GM18858 (cell line): ENCODE measurements at regions not wholly inside any gene's neighbourhood (a gene's known extent, or its start where the extent isn't known, plus 50 kb on each side); places are given as distances from the start of the nearest gene placed in this dataset.
"Not testable (repeated sequence)": the region's sequence is repeated elsewhere in the genome, so short reads cannot be mapped to it uniquely, and the experiment has no call there.

ENCODE experiments used
- ATAC-seq: cut with Tn5 transposase; IDR thresholded peaks from one replicate; pipeline ENCODE4 v1.9.1; 2021; ENCODE audit not compliant: unreplicated experiment

DNA sequence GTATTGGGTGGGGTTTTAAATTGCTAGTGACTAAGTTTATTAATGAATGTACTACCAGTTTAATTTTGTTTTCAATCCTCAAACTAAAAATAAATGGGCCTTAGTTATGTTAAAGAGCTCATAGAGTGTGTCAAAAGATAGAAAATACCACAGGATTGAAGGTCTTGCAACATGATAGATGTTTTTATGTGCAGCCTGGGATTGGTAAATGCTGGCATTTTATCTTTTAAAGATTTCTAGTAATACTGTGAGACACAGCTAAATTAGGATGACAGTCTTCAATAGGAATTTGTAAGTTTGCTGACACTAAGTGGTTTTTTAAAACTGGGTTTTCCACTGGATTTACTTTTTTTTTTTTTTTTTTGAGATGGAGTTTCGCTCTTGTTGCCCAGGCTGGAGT, 122.3 kb downstream of the HAUS1 start:
- no peak for ATAC-seq

DNA sequence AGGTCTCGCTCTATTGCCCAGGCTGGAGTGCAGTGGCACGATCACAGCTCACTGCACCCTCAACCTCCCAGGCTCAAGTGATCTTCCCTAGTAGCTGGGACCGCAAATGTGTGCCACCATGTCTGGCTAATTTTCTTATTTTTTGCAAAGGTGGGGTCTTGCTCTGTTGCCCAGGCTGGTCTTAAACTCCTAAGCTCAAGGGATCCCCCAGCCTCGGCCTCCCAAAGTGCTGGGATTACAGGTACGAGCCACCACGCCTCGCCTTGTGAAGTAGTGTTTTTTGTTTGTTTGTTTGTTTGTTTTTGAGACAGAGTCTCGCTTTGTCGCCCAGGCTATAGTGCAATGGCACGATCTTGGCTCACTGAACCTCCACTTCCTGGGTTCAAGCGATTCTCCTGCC, 125.5 kb downstream of the HAUS1 start:
- not testable (repeated sequence) for ATAC-seq

DNA sequence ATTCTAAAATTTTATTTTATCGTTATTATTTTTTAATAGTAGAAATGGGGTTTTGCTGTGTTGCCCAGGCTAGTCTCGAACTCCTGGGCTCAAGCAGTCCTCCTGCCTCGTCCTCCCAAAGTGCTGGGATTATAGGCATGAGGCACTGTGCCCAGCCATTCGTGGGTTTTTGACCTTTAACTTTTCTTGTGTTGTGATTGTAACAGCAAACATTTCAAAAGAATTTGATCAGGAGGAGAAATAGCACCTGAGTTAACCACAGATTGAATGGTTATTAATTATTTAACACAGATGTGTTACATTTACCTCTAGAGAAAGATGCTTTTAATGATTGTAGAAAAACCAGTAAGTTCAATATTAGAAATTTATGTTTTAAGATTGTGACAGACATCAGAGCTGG, 132.0 kb downstream of the HAUS1 start:
- ATAC-seq = no peak

DNA sequence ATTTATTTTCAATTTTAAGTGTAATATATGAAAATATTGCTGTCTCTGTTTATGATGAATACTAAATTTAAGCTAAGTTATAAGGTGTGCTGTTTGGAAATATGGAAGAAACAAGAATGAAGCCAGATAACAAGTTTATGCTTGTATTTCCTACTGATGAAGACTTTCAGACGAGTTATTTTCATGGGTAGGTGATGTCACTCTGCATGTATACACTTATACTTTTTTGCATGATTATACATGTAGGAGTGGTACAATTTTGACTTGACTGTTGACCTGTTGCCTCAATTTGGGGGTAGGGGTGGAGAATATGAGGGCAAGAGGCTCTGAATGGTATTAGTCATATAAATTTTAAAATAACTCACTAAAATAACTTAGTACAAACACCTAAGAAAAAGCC, 133.7 kb downstream of the HAUS1 start:
- ATAC-seq = no peak

DNA sequence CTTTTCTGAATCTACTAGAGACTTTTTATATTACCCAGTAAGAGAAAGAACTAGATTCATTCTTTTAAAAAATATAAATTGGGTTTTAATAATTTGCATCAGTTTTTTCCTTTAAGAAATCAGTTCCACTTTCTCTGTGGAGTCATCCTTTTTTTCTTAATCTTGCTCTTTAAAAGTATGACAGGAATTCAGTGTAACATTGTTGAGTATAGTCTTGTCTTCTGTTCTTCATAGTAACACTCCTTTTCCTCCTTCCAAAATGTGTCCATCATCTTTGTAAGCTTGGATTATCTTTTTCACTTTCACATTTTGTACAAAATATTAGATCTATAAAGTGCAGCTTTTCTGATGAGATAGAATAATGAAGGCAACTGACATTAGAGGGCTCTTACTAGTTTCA, 135.4 kb downstream of the HAUS1 start:
- ATAC-seq = no peak

DNA sequence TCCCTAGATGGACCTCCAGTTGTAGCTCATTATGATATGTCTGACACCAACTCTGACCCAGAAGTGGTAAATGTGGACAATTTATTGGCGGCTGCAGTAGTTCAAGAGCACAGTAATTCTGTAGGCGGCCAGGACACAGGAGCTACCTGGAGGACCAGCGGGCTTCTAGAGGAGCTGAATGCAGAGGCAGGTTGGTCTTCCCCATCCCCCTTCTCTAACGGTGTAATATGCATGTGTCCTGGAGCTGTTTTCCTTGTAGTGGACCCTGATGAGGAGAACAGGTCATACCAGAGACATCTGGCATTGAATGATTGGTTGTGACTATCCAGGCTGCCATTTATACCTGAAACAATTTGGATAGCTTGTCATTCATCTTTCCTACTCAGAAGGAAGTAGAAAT, 135.8 kb downstream of the HAUS1 start:
- ATAC-seq = no peak

DNA sequence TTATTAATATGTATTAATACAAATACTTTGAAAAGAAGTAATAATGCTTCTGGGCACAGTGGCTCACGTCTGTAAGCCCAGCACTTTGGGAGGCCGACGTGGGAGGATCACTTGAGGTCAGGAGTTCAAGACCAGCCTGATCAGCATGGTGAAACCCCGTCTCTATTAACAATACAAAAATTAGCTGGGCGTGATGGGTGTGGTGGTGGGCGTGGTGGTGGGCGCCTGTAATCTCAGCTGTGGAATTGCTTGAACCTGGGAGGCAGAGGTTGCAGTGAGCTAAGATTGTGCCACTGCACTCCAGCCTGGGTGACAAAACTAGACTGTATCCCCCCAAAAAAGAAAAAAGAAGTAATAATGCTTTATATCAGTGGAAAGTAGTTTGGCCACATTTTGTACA, 137.2 kb downstream of the HAUS1 start:
- ATAC-seq = not testable (repeated sequence)

DNA sequence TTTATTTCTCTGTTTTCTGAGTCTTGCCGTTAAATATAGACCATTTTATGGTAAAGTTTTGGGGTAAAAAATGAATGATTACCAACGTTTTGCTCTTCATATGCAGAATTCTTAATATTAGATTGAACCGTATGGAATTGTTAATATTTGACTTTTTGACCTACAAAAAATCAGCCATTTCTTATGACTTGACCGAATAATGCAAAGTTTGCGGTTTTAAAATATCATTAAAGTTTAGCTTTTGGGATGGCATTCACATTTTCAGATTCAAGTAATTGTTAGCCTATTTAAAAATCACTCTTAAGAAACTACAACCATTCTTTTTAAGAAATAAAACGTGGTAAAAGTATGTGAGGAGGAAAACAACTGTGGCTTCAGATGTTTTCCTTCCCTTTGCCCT, 138.0 kb downstream of the HAUS1 start:
- ATAC-seq = no peak

DNA sequence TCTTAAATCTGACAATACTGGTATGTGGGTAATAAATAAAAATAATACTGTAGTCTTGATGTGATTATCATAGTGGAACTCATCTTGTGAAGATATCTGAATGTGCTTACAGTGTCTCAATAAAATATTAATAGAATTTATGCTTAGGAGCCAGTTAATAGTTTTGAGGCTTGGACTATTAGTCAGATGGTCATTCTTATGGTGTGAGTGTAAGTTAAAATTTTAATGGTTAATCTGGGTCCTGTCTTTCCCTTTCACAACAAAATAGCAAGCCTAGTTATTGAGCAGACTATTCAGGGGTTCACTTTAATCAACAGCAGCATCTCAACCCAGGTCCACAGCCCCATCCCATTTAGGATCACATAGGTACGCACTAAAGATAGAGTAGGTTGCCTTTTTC, 138.9 kb downstream of the HAUS1 start:
- ATAC-seq = no peak

DNA sequence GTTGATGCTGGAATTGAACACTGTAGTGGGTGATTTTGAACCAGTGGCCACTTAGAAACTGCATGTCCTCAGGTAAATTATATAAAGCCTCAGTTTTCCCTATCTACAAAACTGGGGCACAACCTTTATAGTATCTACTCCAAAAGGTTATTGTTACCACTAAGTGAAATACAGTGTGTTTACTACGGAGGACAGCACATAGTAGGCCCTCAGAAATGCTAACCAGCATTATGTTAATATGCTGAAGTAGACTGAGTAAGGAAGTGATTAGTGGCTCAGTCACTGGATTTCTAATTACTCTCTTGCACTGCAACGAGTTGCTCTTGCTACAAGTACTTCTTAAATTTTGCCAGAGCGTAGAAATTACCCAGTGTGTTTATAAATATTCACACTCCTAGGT, 139.5 kb downstream of the HAUS1 start:
- ATAC-seq = no peak

DNA sequence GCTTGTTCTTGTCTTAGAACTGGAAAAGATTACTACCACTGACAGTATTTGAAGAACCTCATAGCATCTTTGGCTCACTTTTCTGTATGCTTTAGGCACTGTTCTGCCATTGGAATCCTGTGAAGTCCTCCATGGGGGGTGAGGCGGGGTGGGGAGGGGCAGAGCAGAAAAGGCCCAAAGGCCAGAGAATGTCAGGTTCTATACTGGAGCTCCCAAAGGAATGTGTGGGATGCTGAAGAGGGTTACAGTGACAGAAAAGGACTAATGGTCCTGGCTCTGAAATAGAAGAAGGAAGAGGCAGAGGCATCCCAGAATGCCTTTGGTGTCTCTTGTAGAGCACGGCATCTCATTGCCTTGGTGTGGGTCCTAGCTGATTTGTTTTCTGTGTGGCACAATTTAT, 141.9 kb downstream of the HAUS1 start:
- no peak for ATAC-seq

DNA sequence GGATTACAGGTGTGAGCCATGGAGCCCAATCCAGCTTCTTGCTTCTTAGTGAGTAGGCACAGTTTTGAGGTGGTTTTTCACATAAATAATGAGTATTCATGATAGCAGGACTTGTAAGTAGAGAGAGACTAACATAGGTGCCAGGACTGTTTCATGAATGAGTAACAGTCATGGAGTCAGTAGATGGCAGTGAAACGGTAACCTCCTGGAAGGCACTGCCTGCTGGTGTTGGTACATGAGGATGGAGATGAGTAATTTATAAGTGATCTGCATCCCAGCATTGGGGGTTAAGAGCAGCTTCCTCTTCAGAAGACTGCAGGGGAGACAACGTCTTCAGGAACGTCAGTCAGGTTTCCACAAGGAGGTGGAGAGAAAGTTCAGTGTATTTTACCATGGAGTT, 143.8 kb downstream of the HAUS1 start:
- ATAC-seq = no peak

DNA sequence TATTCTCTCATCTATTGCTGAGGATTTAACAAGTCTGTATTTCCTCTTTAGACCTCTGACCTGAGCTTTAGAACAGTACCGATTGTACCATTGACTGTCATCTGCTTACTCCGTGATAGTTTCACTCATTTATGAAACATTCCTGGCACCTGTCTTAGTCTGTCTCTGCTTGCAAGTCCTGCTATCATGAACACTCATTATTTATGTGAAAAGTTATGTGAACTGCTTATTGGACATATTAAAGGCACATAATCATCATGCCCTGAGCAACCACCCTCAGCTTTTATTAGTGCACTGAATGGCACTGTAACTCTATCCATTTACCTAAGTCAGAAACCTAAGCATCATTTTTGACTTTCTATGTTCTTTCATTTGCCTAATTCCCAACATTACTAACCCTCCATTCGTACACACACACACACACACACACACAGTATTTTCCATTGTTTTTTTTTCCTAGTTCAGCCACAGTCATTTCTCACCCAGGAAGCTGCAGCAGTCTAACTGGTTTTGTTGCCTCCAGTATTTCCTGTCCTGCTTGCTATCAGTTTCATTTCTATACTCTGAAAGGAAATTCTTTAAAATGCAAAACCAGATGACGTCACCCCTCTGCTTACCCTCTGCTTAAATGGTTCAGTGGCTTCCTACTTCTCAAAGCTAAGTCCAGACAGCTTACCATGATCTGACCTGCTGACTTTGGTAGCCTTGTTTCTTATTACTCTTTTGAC, 146.1 kb downstream of the HAUS1 start:
- peak; percentile 98 for ATAC-seq

DNA sequence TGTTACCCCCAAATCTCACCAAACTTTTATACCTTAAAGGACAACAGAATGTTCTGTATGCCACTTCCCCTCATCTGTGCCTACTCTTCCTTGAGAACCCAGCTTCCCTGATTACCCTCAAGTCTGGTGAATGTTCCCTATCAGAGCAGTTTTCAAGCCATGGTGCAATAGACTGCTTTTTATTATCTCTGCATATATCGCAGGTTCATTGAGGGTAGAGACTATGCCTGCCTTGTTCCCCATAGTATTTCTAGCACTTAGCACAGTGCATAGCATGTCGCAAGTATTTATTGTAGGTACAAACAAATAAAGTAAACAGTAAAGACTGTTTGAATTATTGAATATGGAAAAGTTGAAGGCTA, 146.6 kb downstream of the HAUS1 start:
- no peak for ATAC-seq

DNA sequence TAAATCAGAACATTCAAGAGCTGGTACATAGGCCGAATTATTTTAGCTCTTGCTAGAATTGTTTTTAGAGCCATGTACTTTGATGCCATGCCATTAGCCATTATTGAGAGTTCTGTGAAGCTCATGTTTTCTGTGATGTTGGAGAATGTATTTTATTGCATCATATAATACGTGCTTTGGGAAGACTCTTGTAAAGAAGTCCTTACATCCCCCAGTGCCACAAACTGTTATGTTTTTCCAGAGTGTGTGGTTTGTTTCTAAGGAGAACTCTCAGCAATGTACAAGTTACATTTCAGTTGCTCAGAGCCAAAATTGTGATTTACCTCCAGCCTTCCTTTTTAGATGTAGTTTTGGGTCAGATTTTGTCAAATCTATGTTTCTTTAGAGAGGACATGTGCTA, 148.6 kb downstream of the HAUS1 start:
- no peak for ATAC-seq

DNA sequence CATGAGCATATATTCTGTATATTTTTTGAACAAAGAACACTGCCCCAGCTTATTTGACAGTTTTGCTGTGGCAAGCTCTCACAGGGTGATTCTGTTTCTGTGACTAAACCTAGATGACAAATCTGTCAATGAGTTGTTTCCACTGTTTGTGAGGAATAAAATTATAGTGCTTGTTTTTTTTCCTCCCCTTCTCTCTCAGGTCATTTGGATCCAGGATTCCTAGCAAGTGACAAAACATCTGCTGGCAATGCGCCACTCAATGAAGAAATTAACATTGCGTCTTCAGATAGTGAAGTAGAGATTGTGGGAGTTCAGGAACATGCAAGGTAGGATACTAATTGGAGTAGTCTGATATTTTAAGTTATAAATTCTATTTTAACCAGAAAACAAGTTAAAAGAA, 149.3 kb downstream of the HAUS1 start:
- ATAC-seq = no peak

DNA sequence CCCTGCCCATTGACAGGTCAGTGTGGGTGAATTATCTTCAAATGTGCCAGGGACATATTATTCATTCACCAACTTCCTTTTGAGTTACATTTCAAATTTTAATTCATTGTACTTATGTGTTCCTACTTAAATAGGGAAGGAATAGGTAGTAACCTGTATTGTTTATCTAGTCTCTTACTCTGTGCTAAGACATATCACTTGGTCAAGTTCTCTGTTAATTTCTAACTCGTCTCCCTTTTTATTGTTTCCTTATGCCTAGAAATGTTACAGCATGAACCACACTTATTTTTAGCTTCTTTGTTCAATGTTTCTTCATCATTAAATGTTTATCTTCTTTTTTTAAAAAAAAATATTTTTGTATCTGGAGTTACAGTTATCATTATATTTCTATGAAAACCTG, 151.9 kb downstream of the HAUS1 start:
- ATAC-seq = no peak

DNA sequence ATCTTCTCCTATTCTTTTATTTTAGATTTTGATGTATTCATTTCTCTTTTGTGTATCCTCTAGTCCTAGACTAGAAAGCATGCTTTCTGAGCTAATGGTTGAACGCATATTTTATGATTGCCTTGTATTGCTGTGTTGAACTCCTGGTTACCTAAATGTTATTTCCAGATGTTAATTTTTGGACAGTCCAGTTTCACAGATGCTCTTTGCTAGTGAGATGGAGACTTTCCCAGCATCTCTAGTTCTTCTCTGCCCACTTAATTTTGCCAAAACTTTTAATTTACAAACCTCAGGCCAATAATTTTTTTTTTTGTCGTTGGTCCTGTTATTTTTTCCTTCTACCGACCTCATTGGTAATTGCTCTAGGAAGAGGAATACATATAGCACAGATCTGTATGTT, 153.2 kb downstream of the HAUS1 start:
- no peak for ATAC-seq

DNA sequence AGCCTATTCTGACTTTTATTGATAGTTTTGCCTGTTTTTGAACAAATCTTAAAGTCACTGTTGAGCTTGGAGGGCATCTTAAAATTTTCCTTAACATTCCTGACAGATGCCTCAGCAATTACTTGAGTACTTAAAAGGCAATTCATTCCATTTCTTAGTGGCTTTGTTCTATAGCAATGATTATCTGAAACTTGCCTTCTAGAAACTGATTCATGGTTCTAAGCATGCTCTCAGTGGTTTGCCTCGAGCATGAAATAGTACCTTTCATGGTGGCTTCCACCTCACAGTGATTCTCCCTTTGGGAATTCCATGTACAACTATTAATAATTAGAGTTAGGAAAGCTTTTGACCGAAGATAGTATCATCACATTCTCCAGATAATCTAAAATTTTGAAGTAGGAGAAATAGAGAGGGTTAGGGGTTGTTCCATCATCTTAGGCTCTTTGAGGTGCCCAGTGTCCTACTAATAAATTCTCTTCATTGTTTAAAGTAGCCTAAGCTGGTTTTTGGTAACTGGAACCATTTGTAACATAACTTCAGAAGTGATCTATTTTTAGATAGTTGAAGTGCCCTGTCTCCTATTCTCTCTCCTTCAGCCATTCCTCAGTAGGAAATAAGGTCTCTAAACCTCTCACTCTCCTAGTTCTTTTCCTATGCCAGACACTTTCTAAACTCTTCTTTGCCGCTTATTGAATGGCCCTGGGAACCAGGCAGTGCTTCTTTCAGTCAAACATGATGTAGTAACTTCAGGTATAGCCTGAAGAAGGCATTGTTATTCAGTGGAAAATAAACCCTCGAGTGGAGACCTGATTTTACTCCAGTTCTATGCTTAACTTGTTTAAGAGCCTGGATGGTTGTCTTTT, 156.1 kb downstream of the HAUS1 start:
- no peak for ATAC-seq

DNA sequence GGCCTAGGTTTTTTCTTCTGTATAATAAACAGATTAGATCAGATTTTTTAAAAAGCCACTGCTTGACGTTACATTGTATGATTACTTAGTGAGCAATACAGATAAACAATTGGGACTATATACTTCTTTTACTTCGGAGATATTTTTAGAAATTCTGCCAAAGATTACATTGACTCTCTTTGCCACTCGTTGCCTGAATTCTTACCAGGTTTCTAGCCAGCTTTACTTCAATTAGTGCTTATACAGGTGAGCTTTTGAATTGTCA, 156.6 kb downstream of the HAUS1 start:
- ATAC-seq = no peak

DNA sequence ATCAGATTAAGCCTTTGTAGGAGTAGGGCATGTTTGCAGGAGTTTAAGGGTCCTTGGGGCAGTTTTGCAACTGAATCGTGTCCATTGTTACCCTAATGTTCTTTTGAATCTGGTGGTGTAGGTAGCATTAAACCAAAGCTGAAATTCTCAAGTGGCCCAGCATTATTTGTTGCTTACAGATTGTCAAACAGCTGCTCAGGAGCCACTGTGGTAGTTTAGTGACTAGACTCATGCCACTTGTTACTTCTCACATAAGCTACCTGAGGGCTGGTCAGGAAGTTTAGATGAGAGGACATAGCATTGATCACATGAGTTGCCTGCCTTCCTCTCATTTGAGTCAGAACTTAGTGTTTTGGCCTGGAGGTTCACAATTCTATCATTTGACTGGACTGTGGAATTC, 157.6 kb downstream of the HAUS1 start:
- no peak for ATAC-seq

DNA sequence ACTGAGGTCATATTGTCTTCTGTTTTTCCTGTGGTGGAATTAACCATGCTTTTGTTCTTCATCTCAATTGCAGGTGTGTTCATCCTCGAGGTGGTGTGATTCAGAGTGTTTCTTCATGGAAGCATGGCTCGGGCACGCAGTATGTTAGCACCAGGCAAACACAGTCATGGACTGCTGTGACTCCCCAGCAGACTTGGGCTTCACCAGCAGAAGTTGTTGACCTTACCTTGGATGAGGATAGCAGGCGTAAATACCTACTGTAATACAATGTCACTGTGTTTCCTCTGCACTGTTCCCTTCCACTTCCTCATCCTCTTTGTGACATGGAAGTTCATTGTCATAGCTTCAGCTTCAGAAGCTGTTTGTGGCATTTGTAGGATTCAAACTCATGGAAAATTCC, 158.7 kb downstream of the HAUS1 start:
- ATAC-seq = no peak

DNA sequence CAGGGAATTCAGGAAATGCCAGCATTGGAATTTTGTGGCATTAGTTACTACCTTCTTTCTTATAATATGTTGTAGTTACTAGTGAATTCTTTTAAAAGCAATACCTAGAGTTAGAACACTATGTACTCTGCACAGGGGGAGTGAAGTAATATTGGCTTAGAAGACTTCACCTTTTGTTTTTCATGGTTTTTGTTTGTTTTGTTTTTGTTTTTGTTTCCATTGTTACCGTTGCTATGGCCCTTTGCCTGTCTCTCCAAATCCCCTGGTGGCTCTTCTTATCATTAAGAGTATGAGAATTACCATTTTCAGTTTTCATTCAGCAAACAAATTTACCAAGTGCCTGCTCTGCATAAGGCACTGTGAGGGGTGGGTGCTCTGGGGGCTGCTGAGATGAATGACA, 160.1 kb downstream of the HAUS1 start:
- peak; percentile 49 for ATAC-seq
